T47D (cell line): ENCODE measurements at regions not wholly inside any gene's neighbourhood (a gene's known extent, or its start where the extent isn't known, plus 50 kb on each side); places are given as distances from the start of the nearest gene placed in this dataset.

ENCODE experiments used
- DNase-seq, 2 experiments: peaks; one replicate each; pipeline versions ENCODE4 v3.0.0 to v3.0.0-alpha.2; 2011 to 2012; ENCODE audit warnings: low read depth in 1 of 2, low spot score in 1 of 2
- JUND ChIP-seq: IDR thresholded peaks from 2 replicates; pipeline ENCODE4 v1.6.1; 2012; ENCODE audit warnings: low read depth
- in situ Hi-C: cut with HindIII; loops from 2 replicates; pipeline ENCODE4 v1.10.0; 2016; ENCODE audit warnings: low sequenced_read_pairs, low pct_unique_long_range_greater_than_20kb

DNA sequence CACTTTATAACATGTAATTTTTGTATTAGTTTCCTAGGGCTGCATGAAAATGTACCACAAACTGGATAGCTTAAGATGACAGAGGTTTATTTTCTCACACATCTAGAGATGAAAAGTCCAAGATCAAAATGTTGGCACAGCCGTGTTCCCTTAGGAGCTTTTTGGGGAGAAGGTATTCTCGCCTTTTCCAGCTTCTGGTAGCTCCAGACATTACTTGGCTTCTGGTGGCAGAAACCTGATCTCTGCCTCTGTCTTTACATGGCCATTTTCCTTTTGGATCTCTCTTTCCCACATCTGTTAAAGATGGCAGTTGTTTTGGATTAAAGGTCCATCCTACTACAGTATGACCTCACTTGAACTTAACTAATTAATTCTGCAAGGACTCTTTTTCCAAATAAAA, 885.7 kb upstream of the CDH8 start:
- no peak for DNase-seq
- TF ChIP-seq JUND = no peak
- in situ Hi-C loops = no loop called here

- in situ Hi-C loops = no loop called here
- TF ChIP-seq JUND = no peak
- DNase-seq = no peak
These were observed 877.7 kb upstream of the CDH8 start for GRCh38 chr16:62913924-62914323.

- no peak for DNase-seq
- TF ChIP-seq JUND = no peak
- in situ Hi-C loops = no loop called here
These were observed 877.1 kb upstream of the CDH8 start for GRCh38 chr16:62913333-62913732.

- no peak for DNase-seq
- TF ChIP-seq JUND = no peak
- in situ Hi-C loops = no loop called here
These were observed 873.4 kb upstream of the CDH8 start for GRCh38 chr16:62909597-62909996.

- no peak for DNase-seq
- no peak for TF ChIP-seq JUND
- in situ Hi-C loops = no loop called here
These were observed 871.3 kb upstream of the CDH8 start for GRCh38 chr16:62907562-62907961.

GRCh38 chr16:62903961-62904502, 867.8 kb upstream of the CDH8 start:
- in situ Hi-C loops = no loop called here
- no peak for TF ChIP-seq JUND
- DNase-seq = no peak

DNA sequence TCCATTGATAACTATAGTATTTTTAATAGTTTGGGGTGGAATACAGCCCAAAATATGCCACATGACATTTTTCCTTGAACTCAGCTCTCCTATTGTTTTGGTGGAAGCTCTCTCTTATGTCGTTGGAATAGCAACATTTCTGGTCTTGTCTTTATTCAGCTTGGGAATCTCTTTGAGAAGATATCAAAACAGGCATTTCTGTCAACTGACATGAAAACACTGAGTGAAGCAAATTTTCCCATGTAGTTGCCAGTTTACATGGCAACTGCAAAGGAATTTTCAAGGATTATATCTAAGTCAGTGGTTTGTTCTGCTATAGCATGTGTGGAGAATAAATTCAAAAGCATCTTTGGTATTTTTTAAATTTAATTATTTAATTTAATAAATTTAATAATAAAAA, 863.5 kb upstream of the CDH8 start:
- no peak for TF ChIP-seq JUND
- DNase-seq = no peak
- in situ Hi-C loops = no loop called here

DNA sequence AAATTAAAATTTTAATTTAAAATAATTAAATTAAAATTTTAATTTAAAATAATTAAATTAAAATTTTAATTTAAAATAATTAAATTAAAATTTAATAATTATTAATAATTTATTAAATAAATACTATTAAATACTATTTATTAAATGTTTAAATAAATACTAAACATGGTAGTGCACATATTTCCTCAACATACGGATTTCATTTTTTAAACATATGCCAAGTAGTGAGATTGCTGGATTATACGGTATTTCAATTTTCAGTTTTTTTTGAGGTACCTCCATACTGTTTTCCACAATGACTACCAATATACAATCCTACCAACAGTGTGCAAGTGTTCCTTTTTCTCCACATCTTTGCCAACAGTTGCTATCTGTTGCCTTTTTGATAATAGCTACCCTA, 852.9 kb upstream of the CDH8 start:
- in situ Hi-C loops = no loop called here
- DNase-seq = no peak

GRCh38 chr16:62883509-62883908, 847.3 kb upstream of the CDH8 start:
- no peak for DNase-seq
- TF ChIP-seq JUND = no peak
- in situ Hi-C loops = no loop called here

More for the DNA sequence above, 852.9 kb upstream of the CDH8 start:
- TF ChIP-seq JUND = no peak

DNA sequence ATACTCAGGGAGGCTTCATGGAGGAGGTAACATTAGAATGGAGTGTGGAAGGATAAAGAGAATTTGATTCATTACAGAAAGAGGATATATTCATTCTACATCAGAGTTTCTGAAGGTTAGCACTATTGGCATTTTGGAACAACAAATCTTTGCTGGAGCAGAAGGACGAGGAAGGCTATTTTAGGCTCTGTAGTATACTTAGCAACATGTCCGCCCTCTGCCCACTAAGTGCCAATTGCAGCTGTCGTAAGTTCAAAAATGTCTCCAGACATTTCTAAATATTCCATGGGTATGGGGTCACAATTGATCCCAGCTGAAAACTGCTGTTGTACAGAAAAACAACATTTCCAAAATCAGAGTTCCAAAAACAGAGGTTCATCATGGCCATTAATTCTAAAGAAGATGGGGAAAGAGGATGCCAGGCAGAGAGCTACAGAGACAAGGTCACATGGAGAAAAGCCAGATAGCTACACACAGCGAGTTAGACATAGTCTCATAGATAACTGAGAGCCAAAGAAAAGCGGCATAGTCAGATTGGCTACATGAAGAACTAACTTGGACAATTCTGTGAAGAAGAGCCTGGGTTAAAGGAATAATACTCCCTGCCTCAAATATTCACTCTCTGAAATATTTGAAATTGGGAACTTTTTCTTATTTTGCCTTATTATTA, 846.4 kb upstream of the CDH8 start:
- in situ Hi-C loops = no loop called here
- TF ChIP-seq JUND = no peak
- DNase-seq = no peak

GRCh38 chr16:62876133-62876532, 839.9 kb upstream of the CDH8 start:
- in situ Hi-C loops = no loop called here
- no peak for TF ChIP-seq JUND

GRCh38 chr16:62872339-62872738, 836.1 kb upstream of the CDH8 start:
- in situ Hi-C loops = no loop called here
- no peak for TF ChIP-seq JUND
- DNase-seq = no peak

More at GRCh38 chr16:62876133-62876532, 839.9 kb upstream of the CDH8 start:
- no peak for DNase-seq

DNA sequence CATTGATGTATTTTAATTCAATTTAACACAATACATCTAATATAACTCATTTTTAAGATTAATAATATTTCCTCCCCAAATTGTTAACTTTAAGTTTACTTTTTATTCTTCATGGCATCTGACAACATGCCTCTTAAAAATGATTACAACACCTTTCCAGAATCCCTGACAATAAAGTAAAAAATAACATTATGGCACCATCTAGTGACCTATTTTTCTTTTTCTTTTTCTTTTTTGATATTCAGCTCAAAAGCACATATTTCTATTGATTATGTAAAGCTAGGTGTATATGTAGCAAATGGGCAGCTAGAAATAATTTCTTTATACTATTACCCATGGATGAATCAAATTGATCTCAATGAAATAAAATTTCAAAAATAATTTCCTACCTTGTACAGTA, 834.3 kb upstream of the CDH8 start:
- TF ChIP-seq JUND = no peak
- DNase-seq = no peak
- in situ Hi-C loops = no loop called here

DNA sequence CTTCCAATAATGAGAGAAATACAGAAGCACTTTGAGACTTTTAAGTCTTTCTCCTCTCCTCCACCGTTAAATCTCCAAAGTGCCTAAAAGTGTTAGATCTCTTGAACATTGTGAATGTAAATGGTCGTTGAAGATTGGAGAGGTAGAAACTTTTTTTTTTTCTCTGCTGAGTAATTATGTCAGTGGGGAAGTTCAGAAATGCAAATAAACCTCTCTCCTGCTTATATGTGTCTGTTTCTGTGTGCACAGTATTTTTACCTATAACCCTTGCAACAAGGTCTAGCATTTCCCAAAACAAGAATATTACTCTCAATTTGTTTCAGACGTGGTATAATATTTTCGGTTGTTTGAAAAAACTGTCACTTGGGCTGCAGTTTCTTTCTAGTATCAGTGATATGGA, 833.6 kb upstream of the CDH8 start:
- in situ Hi-C loops = no loop called here
- no peak for DNase-seq
- TF ChIP-seq JUND = no peak
